Activated CD8-positive, alpha-beta T cell treated with anti-CD3 and anti-CD28 coated beads for 36 hours (primary cell): ENCODE measurements at regions not wholly inside any gene's neighbourhood (a gene's known extent, or its start where the extent isn't known, plus 50 kb on each side); places are given as distances from the start of the nearest gene placed in this dataset.

ENCODE experiments used
- ATAC-seq: fragments of 200-7000 bp; cut with Tn5 transposase; one replicate; pipeline ENCODE4 v1.10.0; 2021; ENCODE audit warnings: mild to moderate bottlenecking, moderate library complexity
- CTCF ChIA-PET: fragments of 350-600 bp; sonication (Branson Sonifier 250); formaldehyde crosslinking; loops from one replicate; lab custom pipeline; 2021; ENCODE audit warnings: antibody characterized with exemption; lab: Charles Lee
- POLR2A ChIA-PET: fragments of 350-600 bp; sonication (Branson Sonifier 250); formaldehyde crosslinking; loops from one replicate; lab custom pipeline; 2021; ENCODE audit warnings: antibody characterized with exemption; lab: Charles Lee
- DNase-seq: peaks from one replicate; pipeline ENCODE4 v3.0.0-alpha.2; 2020
- H3K27ac Mint-ChIP-seq: one replicate; pipeline ENCODE4 v1.8.0; 2021; ENCODE audit warnings: mild to moderate bottlenecking, mixed read lengths
- H3K27me3 Mint-ChIP-seq: one replicate; pipeline ENCODE4 v1.8.0; 2021; ENCODE audit warnings: mixed read lengths
- H3K36me3 Mint-ChIP-seq: one replicate; pipeline ENCODE4 v1.8.0; 2021; ENCODE audit warnings: low read depth, mixed read lengths
- H3K4me1 Mint-ChIP-seq: one replicate; pipeline ENCODE4 v1.8.0; 2021; ENCODE audit warnings: low read depth, mixed read lengths
- H3K4me3 Mint-ChIP-seq: one replicate; pipeline ENCODE4 v1.8.0; 2021; ENCODE audit warnings: mild to moderate bottlenecking, moderate library complexity, mixed read lengths
- H3K9me3 Mint-ChIP-seq: one replicate; pipeline ENCODE4 v1.8.0; 2021; ENCODE audit warnings: mixed read lengths
- CTCF ChIP-seq: fragments of 200-600 bp; IDR thresholded peaks from one replicate; pipeline ENCODE4 v1.8.0; 2022; ENCODE audit warnings: antibody characterized with exemption, mild to moderate bottlenecking
- intact Hi-C: fragments of 100-400 bp; cut with micrococcal nuclease; formaldehyde crosslinking; loops from one replicate; pipeline ENCODE4 v1.10.0; 2022

DNA sequence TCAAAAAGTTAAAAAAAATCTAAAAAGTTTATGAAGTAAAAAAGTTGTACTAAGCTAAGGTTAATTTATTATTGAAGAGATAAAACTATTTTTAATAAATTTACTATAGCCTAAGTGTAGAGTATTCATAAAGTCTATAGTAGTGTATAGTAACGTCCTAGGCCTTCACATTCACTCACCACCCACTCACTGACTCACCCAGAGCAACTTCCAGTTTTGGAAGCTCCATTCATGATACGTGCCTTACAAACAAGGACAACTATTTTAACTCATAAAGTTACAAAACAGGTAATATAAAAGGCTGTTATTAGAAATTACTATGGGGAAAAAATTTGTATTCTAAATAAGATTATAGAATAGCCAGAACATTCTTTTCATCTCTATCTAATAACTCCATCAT, 158.9 kb upstream of the FN1 start:
- intact Hi-C loops, result no loop called here
- no peak for ATAC-seq
- no peaks in the 10 kb centered on the region for H3K4me1 Mint-ChIP-seq
- no peak for TF ChIP-seq CTCF
- POLR2A ChIA-PET, result interaction anchor here (0.6 kb wide), 1 partner anchor 202 kb away, joined by 3 read pairs; no protein-coding TSS in a partner anchor
- H3K27ac Mint-ChIP-seq, result no peak overlapping the region
- no peak for DNase-seq
- peaks cover 5% of the 10 kb centered on the region for H3K27me3 Mint-ChIP-seq
- H3K9me3 Mint-ChIP-seq, result no peaks in the 10 kb centered on the region
- H3K4me3 Mint-ChIP-seq, result no peak overlapping the region
- CTCF ChIA-PET, result interaction anchor here (0.6 to 0.7 kb wide), 2 partner anchors 261 to 336 kb away, joined by 3 read pairs; no protein-coding TSS in a partner anchor
- H3K36me3 Mint-ChIP-seq, result no peaks in the 10 kb centered on the region

- ChIA-PET POLR2A (no interaction called here), CTCF (no interaction called here)
- intact Hi-C loops, result no loop called here
- Mint-ChIP-seq H3K36me3 (no peaks in the 10 kb centered on the region), H3K4me1 (no peaks in the 10 kb centered on the region), H3K9me3 (no peaks in the 10 kb centered on the region), H3K27me3 (no peaks in the 10 kb centered on the region), H3K27ac (no peak overlapping the region), H3K4me3 (no peak overlapping the region)
- no peak for TF ChIP-seq CTCF
- ATAC-seq (no peak), DNase-seq (no peak)
Observed at GRCh38 chr2:215590010-215590745, 154.3 kb upstream of the FN1 start.

- intact Hi-C loops, result no loop called here
- no peak for ATAC-seq
- TF ChIP-seq CTCF, result no peak
- Mint-ChIP-seq H3K4me3 (no peak overlapping the region), H3K27ac (no peak overlapping the region), H3K9me3 (no peaks in the 10 kb centered on the region), H3K27me3 (peaks cover 1% of the 10 kb centered on the region), H3K36me3 (no peaks in the 10 kb centered on the region), H3K4me1 (no peaks in the 10 kb centered on the region)
- CTCF ChIA-PET, result interaction anchor here (0.6 kb wide), 1 partner anchor 141 kb away, joined by 3 read pairs; no protein-coding TSS in a partner anchor
- POLR2A ChIA-PET, result no interaction called here
- DNase-seq, result no peak
Observed at GRCh38 chr2:215583881-215584280, 148.0 kb upstream of the FN1 start.

GRCh38 chr2:215579809-215580208, 143.9 kb upstream of the FN1 start:
- ChIA-PET POLR2A (no interaction called here), CTCF (no interaction called here)
- DNase-seq (no peak), ATAC-seq (no peak)
- Mint-ChIP-seq H3K9me3 (no peaks in the 10 kb centered on the region), H3K27me3 (peaks cover 1% of the 10 kb centered on the region), H3K4me3 (no peak overlapping the region), H3K27ac (no peak overlapping the region), H3K36me3 (no peaks in the 10 kb centered on the region), H3K4me1 (no peaks in the 10 kb centered on the region)
- TF ChIP-seq CTCF, result no peak
- intact Hi-C loops, result no loop called here

DNA sequence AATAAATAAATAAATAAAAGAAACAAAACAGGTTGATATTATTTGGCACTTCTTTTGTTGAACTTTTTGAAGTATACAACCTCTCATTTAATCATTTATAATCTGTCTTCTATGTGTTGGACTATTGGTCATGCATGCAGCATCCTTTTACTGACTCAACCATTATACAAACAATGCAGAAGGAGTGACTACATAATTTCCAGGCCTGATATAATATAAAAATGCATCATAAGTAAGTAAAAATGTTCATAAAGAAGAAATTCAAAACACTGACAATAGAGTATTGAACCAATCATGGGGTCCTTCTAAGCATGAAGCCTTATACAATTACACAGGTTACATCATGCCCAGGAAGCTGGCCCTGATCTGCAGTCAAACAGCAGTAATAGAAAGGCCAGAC, 141.5 kb upstream of the FN1 start:
- intact Hi-C loops, result no loop called here
- Mint-ChIP-seq H3K36me3 (no peaks in the 10 kb centered on the region), H3K27me3 (peaks cover 1% of the 10 kb centered on the region), H3K4me1 (no peaks in the 10 kb centered on the region), H3K4me3 (no peak overlapping the region), H3K9me3 (no peaks in the 10 kb centered on the region), H3K27ac (no peak overlapping the region)
- no peak for DNase-seq
- POLR2A ChIA-PET, result no interaction called here
- ATAC-seq, result no peak
- CTCF ChIA-PET, result no interaction called here
- TF ChIP-seq CTCF, result no peak
